ENCODE measurements at regions not wholly inside any gene's neighbourhood (a gene's known extent, or its start where the extent isn't known, plus 50 kb on each side); places are given as distances from the start of the nearest gene placed in this dataset.

GRCh38 chr12:70186436-70186835 is 56.8 kb upstream of the CNOT2 start:
- TF ChIP-seq POLR2A (IDR thresholded peaks at IDR 0.05; ENCODE audit: low read depth) (no peak), POLR2AphosphoS5 (IDR thresholded peaks at IDR 0.05) (no peak), EP300 (IDR thresholded peaks at IDR 0.05) (no peak)
- TF ChIP-seq, protein P1, sequence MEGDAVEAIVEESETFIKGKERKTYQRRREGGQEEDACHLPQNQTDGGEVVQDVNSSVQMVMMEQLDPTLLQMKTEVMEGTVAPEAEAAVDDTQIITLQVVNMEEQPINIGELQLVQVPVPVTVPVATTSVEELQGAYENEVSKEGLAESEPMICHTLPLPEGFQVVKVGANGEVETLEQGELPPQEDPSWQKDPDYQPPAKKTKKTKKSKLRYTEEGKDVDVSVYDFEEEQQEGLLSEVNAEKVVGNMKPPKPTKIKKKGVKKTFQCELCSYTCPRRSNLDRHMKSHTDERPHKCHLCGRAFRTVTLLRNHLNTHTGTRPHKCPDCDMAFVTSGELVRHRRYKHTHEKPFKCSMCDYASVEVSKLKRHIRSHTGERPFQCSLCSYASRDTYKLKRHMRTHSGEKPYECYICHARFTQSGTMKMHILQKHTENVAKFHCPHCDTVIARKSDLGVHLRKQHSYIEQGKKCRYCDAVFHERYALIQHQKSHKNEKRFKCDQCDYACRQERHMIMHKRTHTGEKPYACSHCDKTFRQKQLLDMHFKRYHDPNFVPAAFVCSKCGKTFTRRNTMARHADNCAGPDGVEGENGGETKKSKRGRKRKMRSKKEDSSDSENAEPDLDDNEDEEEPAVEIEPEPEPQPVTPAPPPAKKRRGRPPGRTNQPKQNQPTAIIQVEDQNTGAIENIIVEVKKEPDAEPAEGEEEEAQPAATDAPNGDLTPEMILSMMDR (IDR thresholded peaks at IDR 0.05) = no peak
- intact Hi-C loops (cut with DNase I) = no loop called here
- no peaks in the 10 kb centered on the region for H3K27me3 ChIP-seq
- H3K4me3 ChIP-seq = no peak overlapping the region
- WGBS = 84% methylated on average over 3 of the region's 3 CpGs
- no peaks in the 10 kb centered on the region for H3K9me3 ChIP-seq
- H3K27ac ChIP-seq (replicated peaks in 1 of 4) = no peak overlapping the region
- no peak for DNase-seq (ENCODE audit: extremely low spot score)
- no peaks in the 10 kb centered on the region for H3K36me3 ChIP-seq
- H3K4me1 ChIP-seq = no peaks in the 10 kb centered on the region

DNA sequence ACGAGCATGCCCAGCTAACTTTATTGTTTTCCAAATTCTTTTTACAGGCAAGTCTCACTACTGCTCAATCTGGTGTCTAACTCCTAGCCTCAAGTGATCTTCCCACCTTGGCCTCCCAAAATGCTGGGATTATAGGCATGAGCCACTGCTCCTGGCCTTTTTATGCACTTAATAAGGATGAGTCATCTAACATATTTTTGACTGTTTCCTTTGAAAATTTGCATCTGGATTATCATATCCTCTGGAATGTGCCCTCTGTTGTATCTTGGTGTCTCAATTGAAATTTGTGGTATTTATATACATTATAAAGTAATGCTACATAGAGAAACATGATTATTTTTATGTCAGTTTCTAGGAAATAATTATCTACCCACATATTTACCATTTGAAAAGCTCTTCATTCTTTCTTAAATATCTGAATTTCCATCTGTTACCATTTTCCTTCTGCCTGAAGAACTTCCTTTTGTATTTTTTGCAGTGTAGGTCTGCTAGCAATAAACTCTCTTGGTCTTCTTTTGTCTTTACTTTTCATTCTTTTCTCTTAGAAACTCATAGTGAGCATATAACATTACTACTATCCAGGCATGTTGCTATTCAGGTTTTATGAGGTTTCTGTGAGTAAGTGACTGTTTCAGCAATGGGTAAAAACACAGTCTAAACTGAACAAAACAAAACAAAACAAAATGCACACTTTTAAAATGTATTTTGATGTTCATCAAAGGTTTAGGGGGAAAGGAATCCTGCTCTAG is 52.8 kb upstream of the CNOT2 start:
- H3K27me3 ChIP-seq = no peaks in the 10 kb centered on the region
- H3K36me3 ChIP-seq = no peaks in the 10 kb centered on the region
- no peak overlapping the region for H3K27ac ChIP-seq (replicated peaks in 1 of 4)
- TF ChIP-seq EP300 (IDR thresholded peaks at IDR 0.05) (no peak), POLR2AphosphoS5 (IDR thresholded peaks at IDR 0.05) (no peak), POLR2A (IDR thresholded peaks at IDR 0.05; ENCODE audit: low read depth) (no peak)
- TF ChIP-seq, protein P1 (IDR thresholded peaks at IDR 0.05) = no peak
- WGBS = 91% methylated on average over 1 of the region's 1 CpG
- DNase-seq (ENCODE audit: extremely low spot score) = no peak
- intact Hi-C loops (cut with DNase I) = no loop called here
- no peaks in the 10 kb centered on the region for H3K9me3 ChIP-seq
- no peaks in the 10 kb centered on the region for H3K4me1 ChIP-seq
- H3K4me3 ChIP-seq = no peak overlapping the region
